GM23338 (cell line): ENCODE measurements at regions not wholly inside any gene's neighbourhood (a gene's known extent, or its start where the extent isn't known, plus 50 kb on each side); places are given as distances from the start of the nearest gene placed in this dataset.

Experiments used
- ATAC-seq: fragments of 200-7000 bp; cut with Tn5 transposase; 3 replicates; pipeline ENCODE4 v1.9.1; 2020
- DNase-seq: peaks from one replicate; pipeline ENCODE4 v3.0.0-alpha.2; 2015; ENCODE audit warnings: low spot score
- H2AFZ ChIP-seq: fragments of 200-600 bp; sonication (generic); 2 replicates; pipeline ENCODE4 v1.8.0; 2016; ENCODE audit warnings: antibody characterized with exemption, mild to moderate bottlenecking, moderate library complexity
- H3F3A ChIP-seq: fragments of 200-600 bp; sonication (generic); replicated peaks from 2 replicates; pipeline ENCODE4 v1.8.0; 2017; ENCODE audit warnings: antibody characterized with exemption, mixed run types, low read depth
- H3K27ac ChIP-seq: fragments of 200-600 bp; sonication (generic); 2 replicates; pipeline ENCODE4 v1.6.1; 2016; ENCODE audit warnings: low read depth
- H3K27me3 ChIP-seq: fragments of 200-600 bp; sonication (generic); 2 replicates; pipeline ENCODE4 v1.8.0; 2016; ENCODE audit warnings: mild to moderate bottlenecking, mixed run types, moderate library complexity; ENCODE audit not compliant: insufficient read depth
- H3K36me3 ChIP-seq: fragments of 200-600 bp; sonication (generic); 2 replicates; pipeline ENCODE4 v1.8.0; 2016; ENCODE audit warnings: mild to moderate bottlenecking; ENCODE audit not compliant: insufficient read depth
- H3K4me1 ChIP-seq: fragments of 200-600 bp; sonication (generic); 2 replicates; pipeline ENCODE4 v1.8.0; 2016; ENCODE audit warnings: mild to moderate bottlenecking, moderate library complexity; ENCODE audit not compliant: insufficient read depth
- H3K4me2 ChIP-seq: fragments of 200-600 bp; sonication (generic); 2 replicates; pipeline ENCODE4 v1.7.1; 2017; ENCODE audit warnings: mixed run types
- H3K4me3 ChIP-seq: fragments of 200-600 bp; sonication (generic); 2 replicates; pipeline ENCODE4 v1.6.1; 2016; ENCODE audit warnings: mixed run types
- H3K79me2 ChIP-seq: fragments of 200-600 bp; sonication (generic); replicated peaks from 2 replicates; pipeline ENCODE4 v1.8.0; 2017; ENCODE audit warnings: mild to moderate bottlenecking; ENCODE audit not compliant: insufficient read depth
- H3K9me2 ChIP-seq: fragments of 200-600 bp; sonication (generic); 2 replicates; pipeline ENCODE4 v1.8.0; 2017; ENCODE audit not compliant: insufficient read depth
- H4K20me1 ChIP-seq: fragments of 200-600 bp; sonication (generic); replicated peaks from 2 replicates; pipeline ENCODE4 v1.8.0; 2017; ENCODE audit warnings: mild to moderate bottlenecking; ENCODE audit not compliant: insufficient read depth
- H3K27ac Mint-ChIP-seq: 2 replicates; pipeline ENCODE4 v1.8.0; 2020; ENCODE audit warnings: inconsistent platforms, mild to moderate bottlenecking, moderate library complexity, mixed read lengths
- H3K27me3 Mint-ChIP-seq: 3 replicates; pipeline ENCODE4 v1.8.0; 2022; ENCODE audit warnings: low read depth, mild to moderate bottlenecking, moderate library complexity, mixed read lengths, inconsistent platforms; ENCODE audit not compliant: insufficient read depth, poor library complexity
- H3K36me3 Mint-ChIP-seq: 3 replicates; pipeline ENCODE4 v1.8.0; 2021; ENCODE audit warnings: low read depth, mild to moderate bottlenecking, inconsistent platforms, moderate library complexity, mixed read lengths
- H3K4me1 Mint-ChIP-seq: 3 replicates; pipeline ENCODE4 v1.8.0; 2020; ENCODE audit warnings: mild to moderate bottlenecking, inconsistent platforms, mixed read lengths
- H3K4me3 Mint-ChIP-seq: 3 replicates; pipeline ENCODE4 v1.8.0; 2021; ENCODE audit warnings: moderate library complexity, mild to moderate bottlenecking, inconsistent platforms, mixed read lengths
- H3K9me3 Mint-ChIP-seq: 3 replicates; pipeline ENCODE4 v1.8.0; 2020; ENCODE audit warnings: moderate library complexity, mild to moderate bottlenecking, inconsistent platforms, mixed read lengths
- ETS1 ChIP-seq: IDR thresholded peaks from 2 replicates; pipeline ENCODE4 v1.6.1; 2016; ENCODE audit warnings: antibody characterized with exemption
- EZH2 ChIP-seq: fragments of 200-600 bp; sonication (generic); IDR thresholded peaks from one replicate; pipeline ENCODE4 v1.8.0; 2017; ENCODE audit warnings: antibody characterized with exemption, mild to moderate bottlenecking, low read depth; ENCODE audit not compliant: unreplicated experiment
- EZH2phosphoT487 ChIP-seq: fragments of 200-600 bp; sonication (generic); IDR thresholded peaks from one replicate; pipeline ENCODE4 v1.8.1; 2018; ENCODE audit warnings: antibody characterized with exemption; ENCODE audit not compliant: unreplicated experiment
- JUNB ChIP-seq: IDR thresholded peaks from one replicate; pipeline ENCODE4 v1.6.1; 2016; ENCODE audit warnings: antibody characterized with exemption; ENCODE audit not compliant: unreplicated experiment
- NANOG ChIP-seq: IDR thresholded peaks from 2 replicates; pipeline ENCODE4 v1.6.1; 2016; ENCODE audit warnings: antibody characterized with exemption, borderline replicate concordance
- REST ChIP-seq: IDR thresholded peaks from one replicate; pipeline ENCODE4 v1.6.1; 2018; ENCODE audit warnings: antibody characterized with exemption; ENCODE audit not compliant: unreplicated experiment
- ZNF114 ChIP-seq: fragments of 250-450 bp; sonication (Bioruptor Pico); IDR thresholded peaks from 2 replicates; pipeline ENCODE4 v1.5.0; 2020; ENCODE audit warnings: mild to moderate bottlenecking, moderate library complexity
- ZNF331 ChIP-seq: fragments of 250-450 bp; sonication (Bioruptor Pico); IDR thresholded peaks from 2 replicates; pipeline ENCODE4 v1.5.0; 2020; ENCODE audit warnings: low read depth, mild to moderate bottlenecking, moderate library complexity
- ZNF462 ChIP-seq: fragments of 250-450 bp; sonication (Bioruptor Pico); IDR thresholded peaks from 2 replicates; pipeline ENCODE4 v1.5.0; 2020; ENCODE audit warnings: mild to moderate bottlenecking, moderate library complexity

GRCh38 chr17:34024386-34024785 lies 230.7 kb upstream of the CCL2 start (continued):
- TF ChIP-seq ZNF462 (no peak), EZH2 (no peak), EZH2phosphoT487 (no peak), ETS1 (no peak), NANOG (no peak)

GRCh38 chr17:34024806-34025551 lies 230.1 kb upstream of the CCL2 start:
- Mint-ChIP-seq H3K27ac (no peak overlapping the region), H3K4me1 (peaks cover under 1% of the 10 kb centered on the region; the same call in 1 of the 3 replicates), H3K27me3 (no peaks in the 10 kb centered on the region)
- TF ChIP-seq EZH2phosphoT487 (no peak), REST (no peak), ZNF114 (CRISPR knock-in tag) (no peak), JUNB (no peak), ZNF331 (CRISPR knock-in tag) (no peak)

More at GRCh38 chr17:34024806-34025551, 230.1 kb upstream of the CCL2 start:
- no peaks in the 10 kb centered on the region for H3F3A ChIP-seq
- H2AFZ ChIP-seq: no peak overlapping the region
- no peak for ATAC-seq
- no peak overlapping the region for H3K4me3 Mint-ChIP-seq
- no peaks in the 10 kb centered on the region for H3K36me3 ChIP-seq
- H3K4me1 ChIP-seq: no peaks in the 10 kb centered on the region
- H3K4me3 ChIP-seq: no peak overlapping the region
- H4K20me1 ChIP-seq: no peaks in the 10 kb centered on the region
- H3K9me3 Mint-ChIP-seq: peaks cover 2% of the 10 kb centered on the region; the same call in 1 of the 3 replicates
- no peak overlapping the region for H3K4me2 ChIP-seq
- no peak overlapping the region for H3K27ac ChIP-seq
- peaks cover 14% of the 10 kb centered on the region; the same call in 1 of the 2 replicates for H3K9me2 ChIP-seq
- H3K36me3 Mint-ChIP-seq: 0 out of 3 replicates have a peak, but pooled peaks cover 2% of the 10 kb centered on the region
- no peaks in the 10 kb centered on the region for H3K79me2 ChIP-seq
- no peaks in the 10 kb centered on the region for H3K27me3 ChIP-seq
- DNase-seq: no peak
